HepG2 (cell line): ENCODE measurements at regions not wholly inside any gene's neighbourhood (a gene's known extent, or its start where the extent isn't known, plus 50 kb on each side); places are given as distances from the start of the nearest gene placed in this dataset.
A peak's percentile ranks its signal among the peaks of the same experiment; 100 is the strongest.

Experiments used
- FOXA1 ChIP-seq, 2 experiments: fragments of 450-650 bp in 1 of 2; sonication (generic) in 1 of 2; formaldehyde crosslinking in 1 of 2; IDR thresholded peaks; 2 replicates each; pipeline versions ENCODE4 v1.4.0 to v1.6.1; 2016 to 2020; ENCODE audit warnings: missing genetic modification reagents in 1 of 2
- FOXP1 ChIP-seq, 2 experiments: fragments of 450-650 bp in 1 of 2; IDR thresholded peaks; 2 replicates each; pipeline ENCODE4 v1.6.1; 2017 to 2018; ENCODE audit warnings: antibody characterized with exemption in 1 of 2
- GATAD2A ChIP-seq: IDR thresholded peaks from 2 replicates; pipeline ENCODE4 v1.6.1; 2016
- KIAA2018 ChIP-seq: sonication (generic); formaldehyde crosslinking; IDR thresholded peaks from 2 replicates; pipeline ENCODE4 v1.5.0; 2020; ENCODE audit warnings: mild to moderate bottlenecking, missing genetic modification reagents, borderline replicate concordance
- MBD4 ChIP-seq: IDR thresholded peaks from 2 replicates; pipeline ENCODE4 v1.6.1; 2012; ENCODE audit warnings: low read length, inconsistent platforms, borderline replicate concordance
- NFYC ChIP-seq: IDR thresholded peaks from 2 replicates; pipeline ENCODE4 v1.6.1; 2016; ENCODE audit warnings: missing genetic modification reagents, missing compliant biosample characterization
- REXO4 ChIP-seq: sonication (generic); formaldehyde crosslinking; IDR thresholded peaks from 2 replicates; pipeline ENCODE4 v1.8.0; 2022; ENCODE audit warnings: missing genetic modification reagents, mild to moderate bottlenecking, borderline replicate concordance
- SAP130 ChIP-seq: IDR thresholded peaks from 2 replicates; pipeline ENCODE4 v1.6.1; 2016; ENCODE audit warnings: low read depth
- SPEN ChIP-seq: sonication (generic); formaldehyde crosslinking; IDR thresholded peaks from 2 replicates; pipeline ENCODE4 v1.5.1; 2020; ENCODE audit warnings: low read depth, mild to moderate bottlenecking, missing genetic modification reagents
- ZNF136 ChIP-seq: sonication (generic); formaldehyde crosslinking; IDR thresholded peaks from 2 replicates; pipeline ENCODE4 v1.8.1; 2022; ENCODE audit warnings: low read depth, mild to moderate bottlenecking, moderate library complexity, missing genetic modification reagents
- ZNF317 ChIP-seq: sonication (generic); formaldehyde crosslinking; IDR thresholded peaks from 2 replicates; pipeline ENCODE4 v1.5.0; 2020; ENCODE audit warnings: mild to moderate bottlenecking, missing genetic modification reagents
- ZNF552 ChIP-seq: sonication (generic); formaldehyde crosslinking; IDR thresholded peaks from 2 replicates; pipeline ENCODE4 v1.9.0; 2022; ENCODE audit warnings: missing genetic modification reagents, mild to moderate bottlenecking, borderline replicate concordance
- ZNF740 ChIP-seq: sonication (generic); formaldehyde crosslinking; IDR thresholded peaks from 2 replicates; pipeline ENCODE4 v1.4.0; 2020; ENCODE audit warnings: missing genetic modification reagents
- ZNF75D ChIP-seq: sonication (generic); formaldehyde crosslinking; IDR thresholded peaks from 2 replicates; pipeline ENCODE4 v1.8.1; 2023; ENCODE audit warnings: missing genetic modification reagents, mild to moderate bottlenecking, borderline replicate concordance
- ZSCAN22 ChIP-seq: sonication (generic); formaldehyde crosslinking; IDR thresholded peaks from 2 replicates; pipeline ENCODE4 v1.4.0; 2020; ENCODE audit warnings: mild to moderate bottlenecking, missing genetic modification reagents

GRCh38 chr10:44253769-44254462 lies 131.0 kb downstream of the CXCL12 start (continued):
- TF ChIP-seq KIAA2018 (CRISPR knock-in tag) (no peak), ZNF317 (CRISPR knock-in tag) (no peak), REXO4 (CRISPR knock-in tag) (no peak), ZNF75D (no peak), NFYC (CRISPR knock-in tag) (no peak), FOXA1 (IDR thresholded peaks at IDR 0.05) (no peak), FOXA1 (CRISPR knock-in tag; IDR thresholded peaks at IDR 0.05) (peak; percentile 66), SAP130 (CRISPR knock-in tag) (0 out of 2 replicates have a peak, but pooled peaks have one; percentile 18), MBD4 (no peak), ZNF136 (no peak), SPEN (CRISPR knock-in tag) (no peak), ZSCAN22 (CRISPR knock-in tag) (no peak), FOXP1 (IDR thresholded peaks at IDR 0.05) (no peak), FOXP1 (CRISPR knock-in tag; IDR thresholded peaks at IDR 0.05) (0 out of 2 replicates have a peak, but pooled peaks have one; percentile 29), ZNF552 (CRISPR knock-in tag) (no peak), ZNF740 (CRISPR knock-in tag) (no peak), GATAD2A (peak; percentile 34; the same call in 1 of the 2 replicates)
